GM12878 (cell line): ENCODE measurements at regions not wholly inside any gene's neighbourhood (a gene's known extent, or its start where the extent isn't known, plus 50 kb on each side); places are given as distances from the start of the nearest gene placed in this dataset.

Source experiments
- ATAC-seq: fragments of 200-7000 bp; cut with Tn5 transposase; 3 replicates; pipeline ENCODE4 v1.9.1; 2020; ENCODE audit warnings: mild to moderate bottlenecking, moderate library complexity
- BruUV-seq: library from RNA; stranded (reverse); fragments of 400-500 nt; replicated peaks from 2 replicates; lab custom pipeline; 2021; lab: Mats Ljungman, UMichigan
- CTCF ChIA-PET: fragments of 300-600 bp; sonication (Branson Sonifier 250); formaldehyde crosslinking; extraction: SDS; loops from one replicate; lab custom pipeline; 2021; ENCODE audit warnings: inconsistent platforms; lab: Yijun Ruan, JAX
- POLR2A ChIA-PET: fragments of 350-600 bp; formaldehyde crosslinking; extraction: SDS; loops from one replicate; lab custom pipeline; 2021; ENCODE audit warnings: inconsistent platforms; lab: Charles Lee
- RAD21 ChIA-PET: fragments of 300-600 bp; sonication (Branson Sonifier 250); formaldehyde crosslinking; loops from one replicate; lab custom pipeline; 2023; ENCODE audit warnings: antibody characterized with exemption; ENCODE audit not compliant: unreplicated experiment; lab: Charles Lee
- SMC1A ChIA-PET: fragments of 300-600 bp; sonication (Branson Sonifier 250); formaldehyde crosslinking; loops from one replicate; lab custom pipeline; 2023; ENCODE audit not compliant: unreplicated experiment, uncharacterized antibody; lab: Charles Lee
- DNase-seq: peaks from one replicate; pipeline ENCODE4 v3.0.0-alpha.2; 2011; ENCODE audit warnings: low read depth, low spot score
- FAIRE-seq: peaks from 3 replicates; lab custom pipeline; 2011; peaks lifted over from hg19 to GRCh38; lab: Jason Lieb, UNC
- H2AFZ ChIP-seq: 2 replicates; pipeline ENCODE4 v1.6.0; 2011; ENCODE audit warnings: low read depth, low read length, control low read depth; ENCODE audit not compliant: control insufficient read depth
- H3K27ac ChIP-seq: 2 replicates; pipeline ENCODE4 v1.5.1; 2011; ENCODE audit warnings: control low read depth; ENCODE audit not compliant: control insufficient read depth, insufficient read depth
- H3K27me3 ChIP-seq, 2 experiments: replicated peaks in 1 of 2; 2 replicates each; pipeline versions ENCODE4 v1.6.0 to v1.6.1; 2011; ENCODE audit warnings: low read length in 1 of 2; ENCODE audit not compliant: control insufficient read depth in 2 of 2, insufficient read depth in 2 of 2
- H3K36me3 ChIP-seq, 2 experiments: 2 replicates each; pipeline ENCODE4 v1.5.1; 2011; ENCODE audit warnings: low read length in 1 of 2; ENCODE audit not compliant: control insufficient read depth in 2 of 2, insufficient read depth in 2 of 2
- H3K4me1 ChIP-seq: 2 replicates; pipeline ENCODE4 v1.6.1; 2011; ENCODE audit warnings: mild to moderate bottlenecking, low read length, moderate library complexity, mixed read lengths; ENCODE audit not compliant: control insufficient read depth, insufficient read depth
- H3K4me2 ChIP-seq: 2 replicates; pipeline ENCODE4 v1.6.0; 2011; ENCODE audit warnings: control low read depth; ENCODE audit not compliant: control insufficient read depth, insufficient read depth
- H3K4me3 ChIP-seq: fragments of 200-600 bp; sonication (generic); 2 replicates; pipeline ENCODE4 v1.5.1; 2016
- H3K79me2 ChIP-seq: 2 replicates; pipeline ENCODE4 v1.6.0; 2011; ENCODE audit warnings: low read length; ENCODE audit not compliant: control insufficient read depth, insufficient read depth
- H3K9ac ChIP-seq: 2 replicates; pipeline ENCODE4 v1.8.0; 2011; ENCODE audit warnings: low read length, control low read depth, mixed read lengths; ENCODE audit not compliant: control insufficient read depth, insufficient read depth
- H3K9me3 ChIP-seq: replicated peaks from 3 replicates; pipeline ENCODE4 v1.5.1; 2011; ENCODE audit warnings: mild to moderate bottlenecking, low read length; ENCODE audit not compliant: control insufficient read depth, insufficient read depth
- H4K20me1 ChIP-seq: 2 replicates; pipeline ENCODE4 v1.6.0; 2011; ENCODE audit not compliant: control insufficient read depth, insufficient read depth
- CHD1 ChIP-seq: IDR thresholded peaks from 2 replicates; pipeline ENCODE4 v1.6.1; 2012; ENCODE audit warnings: low read depth, low read length, improper control_type of control experiment
- DPF2 ChIP-seq: fragments of 450-650 bp; IDR thresholded peaks from 2 replicates; pipeline ENCODE4 v1.6.1; 2017; ENCODE audit warnings: mild to moderate bottlenecking
- JUND ChIP-seq: IDR thresholded peaks from 2 replicates; pipeline ENCODE4 v1.6.1; 2012; ENCODE audit warnings: low read depth, mild to moderate bottlenecking, low read length, improper control_type of control experiment, moderate library complexity
- MEF2B ChIP-seq: fragments of 450-650 bp; IDR thresholded peaks from 2 replicates; pipeline ENCODE4 v1.6.1; 2018; ENCODE audit warnings: mild to moderate bottlenecking, moderate library complexity; ENCODE audit not compliant: partially characterized antibody, poor library complexity, severe bottlenecking
- NR2C1 ChIP-seq: fragments of 450-650 bp; IDR thresholded peaks from 2 replicates; pipeline ENCODE4 v1.6.1; 2017; ENCODE audit warnings: antibody characterized with exemption, mild to moderate bottlenecking, moderate library complexity
- PKNOX1 ChIP-seq: fragments of 450-650 bp; IDR thresholded peaks from 2 replicates; pipeline ENCODE4 v1.6.1; 2016; ENCODE audit warnings: mild to moderate bottlenecking
- RCOR1 ChIP-seq: conservative IDR thresholded peaks from 2 replicates; pipeline ENCODE4 v1.6.1; 2012; ENCODE audit warnings: low read depth, low read length, improper control_type of control experiment
- RELA ChIP-seq: fragments of 450-650 bp; IDR thresholded peaks from 2 replicates; pipeline ENCODE4 v1.8.0; 2014; ENCODE audit warnings: borderline replicate concordance; ENCODE audit not compliant: partially characterized antibody
- SMARCA5 ChIP-seq: fragments of 450-650 bp; IDR thresholded peaks from 2 replicates; pipeline ENCODE4 v1.6.1; 2017; ENCODE audit warnings: mild to moderate bottlenecking
- SPI1 ChIP-seq: IDR thresholded peaks from 2 replicates; pipeline ENCODE4 v1.6.1; 2011; ENCODE audit warnings: low read depth, mild to moderate bottlenecking, low read length, moderate library complexity, borderline replicate concordance; ENCODE audit not compliant: insufficient read depth
- TCF3 ChIP-seq: IDR thresholded peaks from 2 replicates; pipeline ENCODE4 v1.6.1; 2012; ENCODE audit warnings: low read depth, mild to moderate bottlenecking, low read length, borderline replicate concordance; ENCODE audit not compliant: insufficient read depth
- ZNF217 ChIP-seq: fragments of 450-650 bp; IDR thresholded peaks from 2 replicates; pipeline ENCODE4 v1.6.1; 2017; ENCODE audit warnings: antibody characterized with exemption, mild to moderate bottlenecking
- ZZZ3 ChIP-seq: IDR thresholded peaks from 2 replicates; pipeline ENCODE4 v1.6.1; 2011; ENCODE audit warnings: low read depth; ENCODE audit not compliant: control insufficient read depth, insufficient read length
- WGBS: methylation state at CpG from one replicate; pipeline ENCODE4 v1.1.6; 2016; ENCODE audit warnings: low lambda C conversion rate; ENCODE audit not compliant: insufficient replicate concordance, insufficient coverage; ENCODE audit errors: missing lambda C conversion rate; 5-methylcytosine and 5-hydroxymethylcytosine counted together
- in situ Hi-C: fragments of 300-500 bp; cut with MboI; formaldehyde crosslinking; loops from 9 replicates; pipeline ENCODE4 v1.14.3; 2018; ENCODE audit warnings: mixed read lengths
- intact Hi-C: fragments of 100-400 bp; cut with micrococcal nuclease; formaldehyde crosslinking; loops from one replicate; pipeline ENCODE4 v1.14.2; 2022; ENCODE audit not compliant: unreplicated experiment
- TF ChIP-seq, protein P1 (sequence below): fragments of 450-650 bp; IDR thresholded peaks from 2 replicates; pipeline ENCODE4 v1.6.1; 2017; ENCODE audit warnings: mild to moderate bottlenecking, moderate library complexity

DNA sequence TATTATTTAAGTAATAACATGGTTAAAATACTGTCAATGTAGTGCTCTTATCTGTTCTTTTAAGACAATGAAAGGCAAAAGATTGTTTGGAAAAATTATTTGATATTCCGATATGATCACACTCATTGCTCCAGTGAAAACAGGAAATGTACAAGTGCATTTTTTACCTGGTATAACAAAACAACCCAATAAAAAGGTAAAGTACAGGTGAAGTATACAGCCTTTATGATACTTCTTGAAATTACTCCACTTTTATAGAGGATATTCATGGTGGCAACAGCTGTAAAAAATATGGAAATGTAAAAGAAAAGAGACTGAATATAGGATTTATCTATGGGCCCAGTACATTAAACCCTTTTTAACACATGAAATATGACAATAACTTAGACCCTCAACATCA, 298.6 kb upstream of the HNRNPA3 start:
- ChIA-PET RAD21 (no interaction called here), SMC1A (no interaction called here), POLR2A (no interaction called here), CTCF (no interaction called here)
- Histone ChIP-seq H3K4me2 (no peak overlapping the region), H3K9ac (no peak overlapping the region), H3K27me3 (no peaks in the 10 kb centered on the region), H4K20me1 (no peaks in the 10 kb centered on the region), H2AFZ (no peak overlapping the region), H3K4me3 (no peak overlapping the region), H3K36me3 (no peaks in the 10 kb centered on the region), H3K79me2 (no peaks in the 10 kb centered on the region), H3K4me1 (no peaks in the 10 kb centered on the region), H3K27ac (no peak overlapping the region), H3K9me3 (no peaks in the 10 kb centered on the region)
- in situ Hi-C loops (no loop called here), intact Hi-C loops (no loop called here)
- TF ChIP-seq ZZZ3: no peak
- TF ChIP-seq SPI1: no peak
- TF ChIP-seq RELA: no peak
- TF ChIP-seq, protein P1, sequence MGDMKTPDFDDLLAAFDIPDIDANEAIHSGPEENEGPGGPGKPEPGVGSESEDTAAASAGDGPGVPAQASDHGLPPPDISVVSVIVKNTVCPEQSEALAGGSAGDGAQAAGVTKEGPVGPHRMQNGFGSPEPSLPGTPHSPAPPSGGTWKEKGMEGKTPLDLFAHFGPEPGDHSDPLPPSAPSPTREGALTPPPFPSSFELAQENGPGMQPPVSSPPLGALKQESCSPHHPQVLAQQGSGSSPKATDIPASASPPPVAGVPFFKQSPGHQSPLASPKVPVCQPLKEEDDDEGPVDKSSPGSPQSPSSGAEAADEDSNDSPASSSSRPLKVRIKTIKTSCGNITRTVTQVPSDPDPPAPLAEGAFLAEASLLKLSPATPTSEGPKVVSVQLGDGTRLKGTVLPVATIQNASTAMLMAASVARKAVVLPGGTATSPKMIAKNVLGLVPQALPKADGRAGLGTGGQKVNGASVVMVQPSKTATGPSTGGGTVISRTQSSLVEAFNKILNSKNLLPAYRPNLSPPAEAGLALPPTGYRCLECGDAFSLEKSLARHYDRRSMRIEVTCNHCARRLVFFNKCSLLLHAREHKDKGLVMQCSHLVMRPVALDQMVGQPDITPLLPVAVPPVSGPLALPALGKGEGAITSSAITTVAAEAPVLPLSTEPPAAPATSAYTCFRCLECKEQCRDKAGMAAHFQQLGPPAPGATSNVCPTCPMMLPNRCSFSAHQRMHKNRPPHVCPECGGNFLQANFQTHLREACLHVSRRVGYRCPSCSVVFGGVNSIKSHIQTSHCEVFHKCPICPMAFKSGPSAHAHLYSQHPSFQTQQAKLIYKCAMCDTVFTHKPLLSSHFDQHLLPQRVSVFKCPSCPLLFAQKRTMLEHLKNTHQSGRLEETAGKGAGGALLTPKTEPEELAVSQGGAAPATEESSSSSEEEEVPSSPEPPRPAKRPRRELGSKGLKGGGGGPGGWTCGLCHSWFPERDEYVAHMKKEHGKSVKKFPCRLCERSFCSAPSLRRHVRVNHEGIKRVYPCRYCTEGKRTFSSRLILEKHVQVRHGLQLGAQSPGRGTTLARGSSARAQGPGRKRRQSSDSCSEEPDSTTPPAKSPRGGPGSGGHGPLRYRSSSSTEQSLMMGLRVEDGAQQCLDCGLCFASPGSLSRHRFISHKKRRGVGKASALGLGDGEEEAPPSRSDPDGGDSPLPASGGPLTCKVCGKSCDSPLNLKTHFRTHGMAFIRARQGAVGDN: no peak
- TF ChIP-seq JUND: no peak
- no peak for TF ChIP-seq SMARCA5
- no peak for TF ChIP-seq TCF3
- TF ChIP-seq MEF2B: no peak
- TF ChIP-seq CHD1: no peak
- no peak for TF ChIP-seq ZNF217
- no peak for TF ChIP-seq DPF2
- TF ChIP-seq NR2C1: no peak
- TF ChIP-seq RCOR1: no peak
- no peak for TF ChIP-seq PKNOX1
- no TSS peak for BruUV-seq
- no peak for ATAC-seq
- no peak for DNase-seq
- FAIRE-seq: no peak
- WGBS: 96% methylated on average over 1 of the region's 1 CpG
